Adrenal gland (tissue), 9 donors: ENCODE measurements at regions not wholly inside any gene's neighbourhood (a gene's known extent, or its start where the extent isn't known, plus 50 kb on each side); places are given as distances from the start of the nearest gene placed in this dataset.

Source experiments
- DNase-seq, 7 donors: peaks; one replicate each; pipeline ENCODE4 v3.0.0-alpha.2; 2019 to 2020
- H3K27ac ChIP-seq, 5 donors: fragments of 200-600 bp; sonication (generic) in 4 of 5; 1 replicate in 3 of 5; 2 replicates in 2 of 5; pipeline versions ENCODE4 v1.5.1 to v1.8.0; 2016 to 2020; ENCODE audit warnings: mild to moderate bottlenecking in 1 of 5
- H3K27me3 ChIP-seq: fragments of 200-600 bp; 2 replicates; pipeline ENCODE4 v1.8.0; 2021
- H3K36me3 ChIP-seq, 2 donors: fragments of 200-600 bp; replicated peaks in 1 of 2; 1 replicate in 1 of 2; 2 replicates in 1 of 2; pipeline versions ENCODE4 v1.5.1 to v1.8.0; 2018 to 2022
- H3K4me1 ChIP-seq, 2 donors: fragments of 200-600 bp; replicated peaks in 1 of 2; 1 replicate in 1 of 2; 2 replicates in 1 of 2; pipeline versions ENCODE4 v1.5.1 to v1.8.0; 2018 to 2021
- H3K4me3 ChIP-seq, 4 donors: fragments of 200-600 bp; sonication (generic) in 3 of 4; one replicate each; pipeline ENCODE4 v1.5.1; 2016 to 2018
- H3K9me3 ChIP-seq, 3 donors: fragments of 200-600 bp; sonication (generic) in 1 of 3; replicated peaks in 1 of 3; 1 replicate in 2 of 3; 2 replicates in 1 of 3; pipeline versions ENCODE4 v1.5.1 to v1.8.0; 2016 to 2021
- POLR2A ChIP-seq, 2 donors: fragments of 450-650 bp; IDR thresholded peaks; one replicate each; pipeline ENCODE4 v1.6.1; 2017; ENCODE audit warnings: antibody characterized with exemption in 2 of 2, mild to moderate bottlenecking in 2 of 2, moderate library complexity in 1 of 2
- WGBS, 4 donors: extraction: QIAGEN DNeasy Blood & Tissue Kit in 2 of 4; methylation state at CpG; one replicate each; pipeline versions ENCODE4 v1.1.5 to v1.1.7; 2013 to 2017; 5-methylcytosine and 5-hydroxymethylcytosine counted together
- intact Hi-C, 2 donors: fragments of 100-400 bp; cut with DNase I; formaldehyde crosslinking; loops; one replicate each; pipeline versions ENCODE4 v1.14.1 to v1.15.0; 2022 to 2023
- TF ChIP-seq, protein P1 (sequence below), 6 experiments: fragments of 450-650 bp in 4 of 6; fragments of 200-600 bp in 2 of 6; sonication (generic) in 1 of 6; IDR thresholded peaks; 1 replicate in 5 of 6; 2 replicates in 1 of 6; pipeline versions ENCODE4 v1.5.1 to v1.8.0; 2016 to 2021; ENCODE audit warnings: antibody characterized with exemption in 6 of 6, mild to moderate bottlenecking in 2 of 6, moderate library complexity in 1 of 6
- donor health status: healthy with polysubstance abuse.
- donor health status: Bipolar disorder and iron deficiency.
- donor health status: DM: yes; HTN: yes; CAD: no.
- donor health status: DM: no; HTN: no; CAD: no.
- donor health status: DM: no; HTN: no; CAD: no.

DNA sequence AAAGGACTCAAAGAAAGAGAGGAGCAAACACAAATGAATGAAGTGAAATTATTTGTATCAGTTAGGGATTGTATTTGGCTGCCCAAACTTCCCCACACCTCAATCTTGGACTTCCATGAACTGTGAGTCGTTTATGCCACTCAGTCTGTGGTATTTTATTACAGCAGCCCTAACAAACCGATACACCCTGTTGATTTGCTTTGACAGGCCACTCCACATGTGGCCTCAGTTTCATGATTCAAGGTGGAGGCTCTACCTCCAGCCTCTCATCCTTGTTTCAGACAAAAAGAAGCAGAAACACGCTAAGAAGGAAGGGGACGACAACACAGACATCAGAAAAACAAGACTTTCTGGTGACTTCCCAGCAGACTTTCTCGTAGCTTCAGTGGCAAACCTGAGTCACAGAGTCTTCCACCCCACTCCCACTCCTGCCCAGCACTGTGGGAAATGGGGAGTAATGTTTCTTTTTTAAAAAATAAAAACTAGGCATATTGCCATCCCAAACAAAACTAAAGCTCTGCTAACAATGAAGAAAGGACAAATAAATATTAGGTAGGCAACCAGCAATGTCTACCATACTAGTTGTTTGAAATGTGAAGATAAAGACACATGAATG lies 52.2 kb upstream of the ABCA1 start:
- no peak for DNase-seq
- Histone ChIP-seq H3K36me3 (no peaks in the 10 kb centered on the region), H3K27ac (no peak overlapping the region), H3K4me1 (peaks cover 6 to 12% of the 10 kb centered on the region in 2 donors), H3K4me3 (no peak overlapping the region), H3K27me3 (no peaks in the 10 kb centered on the region), H3K9me3 (no peaks in the 10 kb centered on the region)
- no peak for TF ChIP-seq POLR2A (IDR thresholded peaks at IDR 0.05)
- TF ChIP-seq, protein P1, sequence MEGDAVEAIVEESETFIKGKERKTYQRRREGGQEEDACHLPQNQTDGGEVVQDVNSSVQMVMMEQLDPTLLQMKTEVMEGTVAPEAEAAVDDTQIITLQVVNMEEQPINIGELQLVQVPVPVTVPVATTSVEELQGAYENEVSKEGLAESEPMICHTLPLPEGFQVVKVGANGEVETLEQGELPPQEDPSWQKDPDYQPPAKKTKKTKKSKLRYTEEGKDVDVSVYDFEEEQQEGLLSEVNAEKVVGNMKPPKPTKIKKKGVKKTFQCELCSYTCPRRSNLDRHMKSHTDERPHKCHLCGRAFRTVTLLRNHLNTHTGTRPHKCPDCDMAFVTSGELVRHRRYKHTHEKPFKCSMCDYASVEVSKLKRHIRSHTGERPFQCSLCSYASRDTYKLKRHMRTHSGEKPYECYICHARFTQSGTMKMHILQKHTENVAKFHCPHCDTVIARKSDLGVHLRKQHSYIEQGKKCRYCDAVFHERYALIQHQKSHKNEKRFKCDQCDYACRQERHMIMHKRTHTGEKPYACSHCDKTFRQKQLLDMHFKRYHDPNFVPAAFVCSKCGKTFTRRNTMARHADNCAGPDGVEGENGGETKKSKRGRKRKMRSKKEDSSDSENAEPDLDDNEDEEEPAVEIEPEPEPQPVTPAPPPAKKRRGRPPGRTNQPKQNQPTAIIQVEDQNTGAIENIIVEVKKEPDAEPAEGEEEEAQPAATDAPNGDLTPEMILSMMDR (IDR thresholded peaks at IDR 0.05) = no peak
- 86 to 91% (median 90%) methylated on average over 5 of the region's 5 CpGs for WGBS, 4 donors
- intact Hi-C loops = no loop called here

DNA sequence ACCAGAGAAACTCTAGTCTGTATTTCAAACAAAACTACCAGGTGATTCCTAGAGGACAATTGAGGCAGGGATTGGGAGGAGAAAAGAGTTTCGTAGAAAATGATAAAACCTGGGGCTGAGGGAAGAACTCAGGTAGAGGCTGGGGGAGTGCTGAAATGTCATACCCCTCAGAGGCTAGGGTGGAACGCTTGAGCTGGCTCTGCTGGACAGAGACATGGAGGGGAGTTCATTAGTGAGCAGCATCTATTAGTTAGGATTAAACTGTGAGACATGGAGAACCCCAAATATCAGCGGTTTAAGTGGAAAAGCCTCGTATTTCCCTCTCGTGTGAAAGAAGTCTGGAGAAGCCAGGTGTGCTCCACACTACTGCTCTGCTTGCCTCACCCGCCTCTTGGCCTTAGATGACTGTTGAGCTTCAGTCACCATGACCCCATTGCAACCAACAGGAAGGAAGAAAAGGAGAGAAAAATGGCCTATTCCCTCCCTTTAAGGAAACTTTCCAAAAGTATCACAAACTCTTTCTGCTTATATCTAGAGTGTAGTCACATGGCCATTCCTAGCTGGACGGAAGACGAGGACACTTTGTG lies 53.7 kb upstream of the ABCA1 start:
- Histone ChIP-seq H3K27ac (no peak overlapping the region), H3K4me3 (no peak overlapping the region), H3K9me3 (no peaks in the 10 kb centered on the region), H3K36me3 (no peaks in the 10 kb centered on the region), H3K27me3 (no peaks in the 10 kb centered on the region), H3K4me1 (peaks cover 6 to 12% of the 10 kb centered on the region in 2 donors)
- 95 to 97% (median 96%) methylated on average over 8 of the region's 8 CpGs for WGBS, 4 donors
- TF ChIP-seq POLR2A (IDR thresholded peaks at IDR 0.05) = no peak
- TF ChIP-seq, protein P1 (IDR thresholded peaks at IDR 0.05) = no peak
- DNase-seq = no peak
- intact Hi-C loops = no loop called here

DNA sequence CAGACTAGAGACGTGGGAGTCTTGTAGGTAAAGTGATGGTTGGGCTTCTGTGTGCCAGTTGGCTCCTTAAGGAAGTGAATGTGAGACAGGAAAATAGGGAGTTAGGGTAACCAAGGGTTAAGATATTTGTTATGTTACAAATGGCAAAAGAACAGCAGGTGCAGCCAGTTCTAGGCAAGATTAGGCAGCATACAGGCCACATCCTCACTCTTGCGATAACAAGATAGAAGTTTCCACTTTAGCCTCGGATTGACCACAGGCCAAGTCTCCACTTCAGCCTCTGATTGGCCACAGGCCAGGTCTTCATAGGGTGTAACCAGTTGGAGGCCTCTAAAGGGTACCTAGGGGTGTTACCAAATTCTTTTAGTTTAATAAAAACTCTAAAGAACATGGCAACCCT lies 54.6 kb upstream of the ABCA1 start:
- Histone ChIP-seq H3K36me3 (no peaks in the 10 kb centered on the region), H3K4me3 (no peak overlapping the region), H3K4me1 (peaks cover 6 to 12% of the 10 kb centered on the region in 2 donors), H3K27me3 (no peaks in the 10 kb centered on the region), H3K27ac (no peak overlapping the region), H3K9me3 (no peaks in the 10 kb centered on the region)
- intact Hi-C loops = no loop called here
- no peak for DNase-seq
- WGBS, 4 donors = 72 to 89% (median 84%) methylated on average over 3 of the region's 3 CpGs
- TF ChIP-seq, protein P1 (IDR thresholded peaks at IDR 0.05) = no peak
- TF ChIP-seq POLR2A (IDR thresholded peaks at IDR 0.05) = no peak

DNA sequence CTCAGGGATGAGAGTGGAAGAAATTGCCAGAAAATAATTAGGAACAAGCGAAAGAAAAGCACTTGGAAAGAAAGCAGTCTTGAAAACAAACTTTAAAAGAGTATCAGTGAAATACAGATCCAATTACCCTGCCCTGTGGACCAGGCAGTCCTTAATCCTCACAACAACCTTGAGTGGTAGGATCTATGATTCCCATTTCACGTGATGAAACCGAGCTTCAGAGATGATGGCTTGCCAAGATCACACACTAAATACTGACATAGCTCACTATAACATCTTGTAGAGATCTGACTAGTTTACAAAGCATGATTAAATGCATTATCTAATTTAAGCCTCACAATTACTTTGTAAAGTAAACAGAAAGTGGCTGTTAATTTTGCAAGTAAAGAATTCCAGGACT lies 55.5 kb upstream of the ABCA1 start:
- Histone ChIP-seq H3K4me1 (peaks cover 6 to 12% of the 10 kb centered on the region in 2 donors), H3K27ac (peak overlapping the region in 1 of 5 donors; percentile 3), H3K4me3 (no peak overlapping the region), H3K27me3 (no peaks in the 10 kb centered on the region), H3K36me3 (no peaks in the 10 kb centered on the region), H3K9me3 (no peaks in the 10 kb centered on the region)
- WGBS, 4 donors = 34 to 48% (median 44%) methylated on average over 3 of the region's 3 CpGs
- intact Hi-C loops = no loop called here
- DNase-seq = no peak
- no peak for TF ChIP-seq POLR2A (IDR thresholded peaks at IDR 0.05)
- TF ChIP-seq, protein P1 (IDR thresholded peaks at IDR 0.05) = no peak
